HepG2 (cell line): ENCODE measurements at regions not wholly inside any gene's neighbourhood (a gene's known extent, or its start where the extent isn't known, plus 50 kb on each side); places are given as distances from the start of the nearest gene placed in this dataset.

ENCODE experiments used
- BRF2 ChIP-seq: sonication (generic); formaldehyde crosslinking; IDR thresholded peaks from 2 replicates; pipeline ENCODE4 v1.8.1; 2022; ENCODE audit warnings: mild to moderate bottlenecking, missing genetic modification reagents
- CTCF ChIP-seq: sonication (generic); formaldehyde crosslinking; IDR thresholded peaks from 2 replicates; pipeline ENCODE4 v1.5.0; 2020; ENCODE audit warnings: mild to moderate bottlenecking, missing genetic modification reagents, moderate library complexity
- NFYC ChIP-seq: IDR thresholded peaks from 2 replicates; pipeline ENCODE4 v1.6.1; 2016; ENCODE audit warnings: missing genetic modification reagents, missing compliant biosample characterization
- NR2F1 ChIP-seq, 2 experiments: fragments of 450-650 bp in 1 of 2; formaldehyde crosslinking in 1 of 2; IDR thresholded peaks; 2 replicates each; pipeline versions ENCODE4 v1.5.0 to v1.6.1; 2016 to 2020; ENCODE audit warnings: mild to moderate bottlenecking in 1 of 2, missing compliant biosample characterization in 1 of 2, missing genetic modification reagents in 1 of 2, moderate library complexity in 1 of 2
- PATZ1 ChIP-seq: sonication (generic); formaldehyde crosslinking; IDR thresholded peaks from 2 replicates; pipeline ENCODE4 v1.4.0; 2020; ENCODE audit warnings: missing genetic modification reagents
- POLR2A ChIP-seq, 2 experiments: IDR thresholded peaks; 2 replicates each; pipeline ENCODE4 v1.6.1; 2011; ENCODE audit warnings: low read depth in 2 of 2, low read length in 2 of 2, mild to moderate bottlenecking in 1 of 2, moderate library complexity in 1 of 2; ENCODE audit not compliant: insufficient read depth in 1 of 2
- TEF ChIP-seq: sonication (generic); formaldehyde crosslinking; IDR thresholded peaks from 2 replicates; pipeline ENCODE4 v1.5.0; 2020; ENCODE audit warnings: missing genetic modification reagents
- ZNF274 ChIP-seq: sonication (generic); formaldehyde crosslinking; IDR thresholded peaks from 2 replicates; pipeline ENCODE4 v1.5.1; 2020; ENCODE audit warnings: mild to moderate bottlenecking, missing genetic modification reagents
- ZNF333 ChIP-seq: sonication (generic); formaldehyde crosslinking; IDR thresholded peaks from 2 replicates; pipeline ENCODE4 v1.4.0; 2020; ENCODE audit warnings: mild to moderate bottlenecking, missing genetic modification reagents, borderline replicate concordance
- ZNF34 ChIP-seq: sonication (generic); formaldehyde crosslinking; IDR thresholded peaks from 2 replicates; pipeline ENCODE4 v1.4.0; 2020; ENCODE audit warnings: mild to moderate bottlenecking, missing genetic modification reagents, borderline replicate concordance
- ZNF841 ChIP-seq: sonication (generic); formaldehyde crosslinking; IDR thresholded peaks from 2 replicates; pipeline ENCODE4 v1.8.1; 2023; ENCODE audit warnings: missing genetic modification reagents, borderline replicate concordance
- ZSCAN31 ChIP-seq: sonication (generic); formaldehyde crosslinking; IDR thresholded peaks from 2 replicates; pipeline ENCODE4 v1.5.0; 2020; ENCODE audit warnings: low read depth, mild to moderate bottlenecking, missing genetic modification reagents
- ZZZ3 ChIP-seq: sonication (generic); formaldehyde crosslinking; IDR thresholded peaks from 2 replicates; pipeline ENCODE4 v1.4.0; 2020; ENCODE audit warnings: missing genetic modification reagents, mild to moderate bottlenecking, borderline replicate concordance

GRCh38 chr12:22899184-22899583 lies 274.2 kb downstream of the ETNK1 start:
- TF ChIP-seq TEF = no peak
- no peak for TF ChIP-seq BRF2 (CRISPR knock-in tag)
- TF ChIP-seq CTCF = no peak
- no peak for TF ChIP-seq POLR2A (IDR thresholded peaks at IDR 0.05; ENCODE audit: insufficient read depth in 1 of 2, low read depth in 2 of 2, low read length in 2 of 2)
- TF ChIP-seq ZNF333 (CRISPR knock-in tag) = no peak
- no peak for TF ChIP-seq NR2F1 (CRISPR knock-in tag; IDR thresholded peaks at IDR 0.05)
- TF ChIP-seq NFYC = no peak
- TF ChIP-seq ZSCAN31 = no peak
- no peak for TF ChIP-seq ZNF34 (CRISPR knock-in tag)
- no peak for TF ChIP-seq PATZ1 (CRISPR knock-in tag)
- TF ChIP-seq ZNF841 (CRISPR knock-in tag) = no peak
- no peak for TF ChIP-seq ZZZ3 (CRISPR knock-in tag)
- TF ChIP-seq ZNF274 (CRISPR knock-in tag) = no peak
